Breast epithelium (tissue), 3 donors: ENCODE measurements at regions not wholly inside any gene's neighbourhood (a gene's known extent, or its start where the extent isn't known, plus 50 kb on each side); places are given as distances from the start of the nearest gene placed in this dataset.

Experiments
- POLR2A ChIP-seq: fragments of 450-650 bp; IDR thresholded peaks from one replicate; pipeline ENCODE4 v1.6.1; 2016; ENCODE audit warnings: antibody characterized with exemption, mild to moderate bottlenecking, moderate library complexity
- POLR2AphosphoS5 ChIP-seq, 3 donors: sonication (generic); formaldehyde crosslinking; IDR thresholded peaks; one replicate each; pipeline ENCODE4 v1.6.1; 2017; ENCODE audit warnings: antibody characterized with exemption in 3 of 3
- TF ChIP-seq, protein P1 (sequence below), 3 donors: fragments of 450-650 bp; IDR thresholded peaks; one replicate each; pipeline ENCODE4 v1.5.1; 2016 to 2017; ENCODE audit warnings: antibody characterized with exemption in 3 of 3, mild to moderate bottlenecking in 3 of 3, moderate library complexity in 3 of 3

DNA sequence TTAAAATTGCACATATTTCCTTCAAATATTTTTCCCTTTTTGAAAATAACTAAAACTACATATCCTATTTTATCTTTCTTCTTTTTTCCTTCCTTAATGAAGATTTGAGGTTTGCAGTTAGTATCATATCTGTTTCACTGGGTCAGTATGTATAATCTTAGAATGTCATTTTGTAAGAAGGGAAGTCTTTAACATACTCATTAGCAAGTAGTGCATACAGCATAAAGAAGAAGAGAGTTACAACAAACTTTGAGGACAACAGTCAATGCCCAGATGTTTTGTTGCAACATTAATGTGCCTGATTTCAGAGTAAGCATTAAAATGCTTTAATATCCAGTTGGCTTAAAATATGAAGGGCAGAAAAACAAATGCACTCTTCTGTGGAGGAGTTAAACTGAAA is 176.9 kb upstream of the FBXO33 start:
- no peak for TF ChIP-seq POLR2AphosphoS5 (IDR thresholded peaks at IDR 0.05)
- TF ChIP-seq, protein P1, sequence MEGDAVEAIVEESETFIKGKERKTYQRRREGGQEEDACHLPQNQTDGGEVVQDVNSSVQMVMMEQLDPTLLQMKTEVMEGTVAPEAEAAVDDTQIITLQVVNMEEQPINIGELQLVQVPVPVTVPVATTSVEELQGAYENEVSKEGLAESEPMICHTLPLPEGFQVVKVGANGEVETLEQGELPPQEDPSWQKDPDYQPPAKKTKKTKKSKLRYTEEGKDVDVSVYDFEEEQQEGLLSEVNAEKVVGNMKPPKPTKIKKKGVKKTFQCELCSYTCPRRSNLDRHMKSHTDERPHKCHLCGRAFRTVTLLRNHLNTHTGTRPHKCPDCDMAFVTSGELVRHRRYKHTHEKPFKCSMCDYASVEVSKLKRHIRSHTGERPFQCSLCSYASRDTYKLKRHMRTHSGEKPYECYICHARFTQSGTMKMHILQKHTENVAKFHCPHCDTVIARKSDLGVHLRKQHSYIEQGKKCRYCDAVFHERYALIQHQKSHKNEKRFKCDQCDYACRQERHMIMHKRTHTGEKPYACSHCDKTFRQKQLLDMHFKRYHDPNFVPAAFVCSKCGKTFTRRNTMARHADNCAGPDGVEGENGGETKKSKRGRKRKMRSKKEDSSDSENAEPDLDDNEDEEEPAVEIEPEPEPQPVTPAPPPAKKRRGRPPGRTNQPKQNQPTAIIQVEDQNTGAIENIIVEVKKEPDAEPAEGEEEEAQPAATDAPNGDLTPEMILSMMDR (IDR thresholded peaks at IDR 0.05) = no peak
- TF ChIP-seq POLR2A = no peak
